HEK293 (cell line): ENCODE measurements at regions not wholly inside any gene's neighbourhood (a gene's known extent, or its start where the extent isn't known, plus 50 kb on each side); places are given as distances from the start of the nearest gene placed in this dataset.

ENCODE experiments used
- CTCF ChIA-PET: fragments of 350-600 bp; formaldehyde crosslinking; extraction: SDS; loops from one replicate; lab custom pipeline; 2021; ENCODE audit warnings: antibody characterized with exemption; lab: Yijun Ruan, JAX
- POLR2A ChIA-PET: fragments of 300-600 bp; formaldehyde crosslinking; extraction: SDS; loops from one replicate; lab custom pipeline; 2020; ENCODE audit warnings: antibody characterized with exemption, inconsistent platforms; lab: Yijun Ruan, JAX
- H3K27ac ChIP-seq: fragments of 200-500 bp; sonication (Bioruptor generic); 2 replicates; pipeline ENCODE4 v1.5.1; 2014; ENCODE audit warnings: low read depth, low read length, control low read depth, inconsistent platforms; ENCODE audit errors: extremely low read depth
- H3K36me3 ChIP-seq, 2 experiments: fragments of 200-500 bp in 1 of 2; sonication (Bioruptor generic) in 1 of 2; 1 replicate in 1 of 2; 2 replicates in 1 of 2; pipeline ENCODE4 v1.5.1; 2014 to 2017; ENCODE audit warnings: inconsistent platforms in 2 of 2, low read length in 2 of 2; ENCODE audit not compliant: control insufficient read depth in 2 of 2, insufficient read depth in 1 of 2
- H3K4me1 ChIP-seq: fragments of 200-500 bp; sonication (Bioruptor generic); 2 replicates; pipeline ENCODE4 v1.5.1; 2014; ENCODE audit warnings: mild to moderate bottlenecking, low read length, inconsistent platforms; ENCODE audit not compliant: control insufficient read depth, insufficient read depth
- H3K4me3 ChIP-seq: 2 replicates; pipeline ENCODE4 v1.5.1; 2011; ENCODE audit warnings: low read depth, mild to moderate bottlenecking, control low read depth, low read length, moderate library complexity
- H3K9me3 ChIP-seq: fragments of 200-500 bp; sonication (Bioruptor generic); 2 replicates; pipeline ENCODE4 v1.5.1; 2014; ENCODE audit warnings: low read depth, low read length, inconsistent platforms; ENCODE audit not compliant: control insufficient read depth, insufficient read depth
- GFI1B ChIP-seq: fragments of 450-650 bp; formaldehyde crosslinking; IDR thresholded peaks from 2 replicates; pipeline ENCODE4 v1.5.1; 2016; ENCODE audit warnings: missing biosample characterization, missing genetic modification characterization
- GLI2 ChIP-seq: fragments of 450-650 bp; formaldehyde crosslinking; IDR thresholded peaks from 2 replicates; pipeline ENCODE4; 2017; ENCODE audit warnings: missing biosample characterization, missing genetic modification characterization, low read depth, borderline replicate concordance
- GLIS1 ChIP-seq: fragments of 450-650 bp; formaldehyde crosslinking; IDR thresholded peaks from 2 replicates; pipeline ENCODE4 v1.5.1; 2016; ENCODE audit warnings: missing biosample characterization, missing genetic modification characterization
- MEIS1 ChIP-seq: sonication (generic); formaldehyde crosslinking; IDR thresholded peaks from 2 replicates; pipeline ENCODE4 v1.8.1; 2022; ENCODE audit warnings: missing genetic modification reagents, mild to moderate bottlenecking, borderline replicate concordance
- PBX3 ChIP-seq: sonication (generic); formaldehyde crosslinking; IDR thresholded peaks from 2 replicates; pipeline ENCODE4 v1.8.1; 2022; ENCODE audit warnings: mild to moderate bottlenecking, moderate library complexity, missing genetic modification reagents
- SCRT1 ChIP-seq: fragments of 450-650 bp; formaldehyde crosslinking; IDR thresholded peaks from 2 replicates; pipeline ENCODE4 v1.5.1; 2016; ENCODE audit warnings: missing biosample characterization, missing genetic modification characterization, borderline replicate concordance
- WT1 ChIP-seq: fragments of 450-650 bp; formaldehyde crosslinking; IDR thresholded peaks from 2 replicates; pipeline ENCODE4 v1.5.1; 2016; ENCODE audit warnings: missing biosample characterization, missing genetic modification characterization
- ZBTB10 ChIP-seq: fragments of 450-650 bp; formaldehyde crosslinking; IDR thresholded peaks from 2 replicates; pipeline ENCODE4 v1.5.1; 2016; ENCODE audit warnings: missing biosample characterization, missing genetic modification characterization
- ZBTB21 ChIP-seq: fragments of 450-650 bp; formaldehyde crosslinking; IDR thresholded peaks from 2 replicates; pipeline ENCODE4 v1.5.1; 2017; ENCODE audit warnings: missing biosample characterization, missing genetic modification characterization
- ZFP3 ChIP-seq: fragments of 450-650 bp; formaldehyde crosslinking; IDR thresholded peaks from 2 replicates; pipeline ENCODE4 v1.5.1; 2016; ENCODE audit warnings: low read depth, missing biosample characterization, missing genetic modification characterization
- ZIC2 ChIP-seq: fragments of 450-650 bp; formaldehyde crosslinking; IDR thresholded peaks from 2 replicates; pipeline ENCODE4 v1.5.1; 2016; ENCODE audit warnings: missing biosample characterization, missing genetic modification characterization
- ZNF133 ChIP-seq: fragments of 450-650 bp; formaldehyde crosslinking; IDR thresholded peaks from 2 replicates; pipeline ENCODE4 v1.5.1; 2016; ENCODE audit warnings: missing biosample characterization, missing genetic modification characterization
- ZNF174 ChIP-seq: fragments of 450-650 bp; formaldehyde crosslinking; IDR thresholded peaks from 2 replicates; pipeline ENCODE4 v1.5.0; 2017; ENCODE audit warnings: missing biosample characterization, mild to moderate bottlenecking, missing genetic modification characterization
- ZNF175 ChIP-seq: fragments of 450-650 bp; formaldehyde crosslinking; IDR thresholded peaks from 2 replicates; pipeline ENCODE4 v1.5.1; 2016; ENCODE audit warnings: missing biosample characterization, missing genetic modification characterization
- ZNF202 ChIP-seq: fragments of 450-650 bp; formaldehyde crosslinking; IDR thresholded peaks from 2 replicates; pipeline ENCODE4 v1.5.1; 2016; ENCODE audit warnings: missing biosample characterization, missing genetic modification characterization, borderline replicate concordance
- ZNF248 ChIP-seq: fragments of 450-650 bp; formaldehyde crosslinking; IDR thresholded peaks from 2 replicates; pipeline ENCODE4 v1.5.1; 2017; ENCODE audit warnings: missing biosample characterization, missing genetic modification characterization
- ZNF266 ChIP-seq: fragments of 450-650 bp; formaldehyde crosslinking; IDR thresholded peaks from 2 replicates; pipeline ENCODE4 v1.5.1; 2016; ENCODE audit warnings: missing biosample characterization, missing genetic modification characterization, low read depth
- ZNF280D ChIP-seq: fragments of 450-650 bp; formaldehyde crosslinking; IDR thresholded peaks from 2 replicates; pipeline ENCODE4 v1.5.1; 2016; ENCODE audit warnings: missing biosample characterization, missing genetic modification characterization
- ZNF549 ChIP-seq: fragments of 450-650 bp; IDR thresholded peaks from 2 replicates; pipeline ENCODE4 v1.5.1; 2018; ENCODE audit warnings: missing biosample characterization, missing genetic modification characterization, mild to moderate bottlenecking, inconsistent platforms, moderate library complexity
- ZNF777 ChIP-seq: fragments of 450-650 bp; formaldehyde crosslinking; IDR thresholded peaks from 2 replicates; pipeline ENCODE4 v1.5.1; 2017; ENCODE audit warnings: missing biosample characterization, missing genetic modification characterization, borderline replicate concordance
- ZNF830 ChIP-seq: fragments of 450-650 bp; IDR thresholded peaks from 2 replicates; pipeline ENCODE4 v1.5.0; 2018; ENCODE audit warnings: missing biosample characterization, missing genetic modification characterization, low read depth, mild to moderate bottlenecking, moderate library complexity
- ZSCAN23 ChIP-seq: fragments of 450-650 bp; formaldehyde crosslinking; IDR thresholded peaks from 2 replicates; pipeline ENCODE4 v1.5.1; 2016; ENCODE audit warnings: missing biosample characterization, missing genetic modification characterization
- TF ChIP-seq, protein P1 (sequence below): fragments of 450-650 bp; formaldehyde crosslinking; IDR thresholded peaks from 2 replicates; pipeline ENCODE4; 2016; ENCODE audit warnings: missing biosample characterization, missing genetic modification characterization
- TF ChIP-seq, protein P2 (sequence below): fragments of 450-650 bp; formaldehyde crosslinking; conservative IDR thresholded peaks from 2 replicates; pipeline ENCODE4 v1.5.1; 2016; ENCODE audit warnings: low read depth, missing biosample characterization, missing genetic modification characterization
- TF ChIP-seq, protein P3 (sequence below): fragments of 450-650 bp; formaldehyde crosslinking; IDR thresholded peaks from 2 replicates; pipeline ENCODE4 v1.5.1; 2016; ENCODE audit warnings: missing biosample characterization, missing genetic modification characterization, low read depth

GRCh38 chr1:4856396-4856795 lies 202.0 kb downstream of the AJAP1 start:
- no peaks in the 10 kb centered on the region for H3K4me1 ChIP-seq
- H3K4me3 ChIP-seq = no peak overlapping the region
- POLR2A ChIA-PET = no interaction called here
- H3K36me3 ChIP-seq = no peaks in the 10 kb centered on the region
- no peaks in the 10 kb centered on the region for H3K9me3 ChIP-seq
- TF ChIP-seq WT1 (no peak), SCRT1 (no peak), ZNF174 (no peak), GLI2 (tag by site-specific recombination) (no peak), ZBTB21 (tag by site-specific recombination) (no peak), ZNF830 (tag by site-specific recombination) (no peak), MEIS1 (no peak), GLIS1 (no peak), ZIC2 (tag by site-specific recombination) (no peak), ZSCAN23 (tag by site-specific recombination) (no peak), ZNF280D (tag by site-specific recombination) (no peak), ZNF248 (tag by site-specific recombination) (no peak), PBX3 (no peak), ZNF133 (tag by site-specific recombination) (no peak)
- TF ChIP-seq, protein P1, sequence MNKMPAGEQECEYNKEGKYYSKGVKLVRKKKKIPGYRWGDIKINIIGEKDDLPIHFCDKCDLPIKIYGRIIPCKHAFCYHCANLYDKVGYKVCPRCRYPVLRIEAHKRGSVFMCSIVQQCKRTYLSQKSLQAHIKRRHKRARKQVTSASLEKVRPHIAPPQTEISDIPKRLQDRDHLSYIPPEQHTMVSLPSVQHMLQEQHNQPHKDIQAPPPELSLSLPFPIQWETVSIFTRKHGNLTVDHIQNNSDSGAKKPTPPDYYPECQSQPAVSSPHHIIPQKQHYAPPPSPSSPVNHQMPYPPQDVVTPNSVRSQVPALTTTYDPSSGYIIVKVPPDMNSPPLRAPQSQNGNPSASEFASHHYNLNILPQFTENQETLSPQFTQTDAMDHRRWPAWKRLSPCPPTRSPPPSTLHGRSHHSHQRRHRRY (tag by site-specific recombination) = no peak
- TF ChIP-seq, protein P2, sequence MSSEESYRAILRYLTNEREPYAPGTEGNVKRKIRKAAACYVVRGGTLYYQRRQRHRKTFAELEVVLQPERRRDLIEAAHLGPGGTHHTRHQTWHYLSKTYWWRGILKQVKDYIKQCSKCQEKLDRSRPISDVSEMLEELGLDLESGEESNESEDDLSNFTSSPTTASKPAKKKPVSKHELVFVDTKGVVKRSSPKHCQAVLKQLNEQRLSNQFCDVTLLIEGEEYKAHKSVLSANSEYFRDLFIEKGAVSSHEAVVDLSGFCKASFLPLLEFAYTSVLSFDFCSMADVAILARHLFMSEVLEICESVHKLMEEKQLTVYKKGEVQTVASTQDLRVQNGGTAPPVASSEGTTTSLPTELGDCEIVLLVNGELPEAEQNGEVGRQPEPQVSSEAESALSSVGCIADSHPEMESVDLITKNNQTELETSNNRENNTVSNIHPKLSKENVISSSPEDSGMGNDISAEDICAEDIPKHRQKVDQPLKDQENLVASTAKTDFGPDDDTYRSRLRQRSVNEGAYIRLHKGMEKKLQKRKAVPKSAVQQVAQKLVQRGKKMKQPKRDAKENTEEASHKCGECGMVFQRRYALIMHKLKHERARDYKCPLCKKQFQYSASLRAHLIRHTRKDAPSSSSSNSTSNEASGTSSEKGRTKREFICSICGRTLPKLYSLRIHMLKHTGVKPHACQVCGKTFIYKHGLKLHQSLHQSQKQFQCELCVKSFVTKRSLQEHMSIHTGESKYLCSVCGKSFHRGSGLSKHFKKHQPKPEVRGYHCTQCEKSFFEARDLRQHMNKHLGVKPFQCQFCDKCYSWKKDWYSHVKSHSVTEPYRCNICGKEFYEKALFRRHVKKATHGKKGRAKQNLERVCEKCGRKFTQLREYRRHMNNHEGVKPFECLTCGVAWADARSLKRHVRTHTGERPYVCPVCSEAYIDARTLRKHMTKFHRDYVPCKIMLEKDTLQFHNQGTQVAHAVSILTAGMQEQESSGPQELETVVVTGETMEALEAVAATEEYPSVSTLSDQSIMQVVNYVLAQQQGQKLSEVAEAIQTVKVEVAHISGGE (tag by site-specific recombination) = no peak
- H3K27ac ChIP-seq = no peak overlapping the region
- CTCF ChIA-PET = no interaction called here

DNA sequence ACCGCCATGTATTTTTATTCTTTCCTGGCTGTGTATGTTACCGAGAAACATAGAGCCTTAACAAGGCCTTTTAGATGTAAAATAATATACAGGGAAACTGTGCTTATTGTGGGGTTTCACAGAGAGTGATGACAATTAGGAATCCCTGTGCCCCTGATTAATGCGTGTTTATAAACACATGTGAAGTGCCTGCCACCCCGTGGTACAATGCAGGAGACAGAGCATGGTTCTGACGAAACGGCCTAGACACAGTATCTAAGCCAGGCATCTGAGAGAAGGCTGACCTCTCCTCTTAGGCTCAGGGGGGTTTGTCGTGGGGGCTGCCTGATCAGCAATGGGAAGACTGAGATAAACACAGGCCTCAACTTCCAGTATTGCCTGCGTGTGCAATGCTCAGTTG lies 200.0 kb downstream of the AJAP1 start:
- Histone ChIP-seq H3K27ac (no peak overlapping the region), H3K4me1 (no peaks in the 10 kb centered on the region), H3K9me3 (no peaks in the 10 kb centered on the region), H3K36me3 (no peaks in the 10 kb centered on the region), H3K4me3 (no peak overlapping the region)
- POLR2A ChIA-PET = no interaction called here
- CTCF ChIA-PET = no interaction called here
- no peak for TF ChIP-seq ZFP3 (tag by site-specific recombination)
- no peak for TF ChIP-seq ZNF175 (tag by site-specific recombination)
- TF ChIP-seq, protein P3, sequence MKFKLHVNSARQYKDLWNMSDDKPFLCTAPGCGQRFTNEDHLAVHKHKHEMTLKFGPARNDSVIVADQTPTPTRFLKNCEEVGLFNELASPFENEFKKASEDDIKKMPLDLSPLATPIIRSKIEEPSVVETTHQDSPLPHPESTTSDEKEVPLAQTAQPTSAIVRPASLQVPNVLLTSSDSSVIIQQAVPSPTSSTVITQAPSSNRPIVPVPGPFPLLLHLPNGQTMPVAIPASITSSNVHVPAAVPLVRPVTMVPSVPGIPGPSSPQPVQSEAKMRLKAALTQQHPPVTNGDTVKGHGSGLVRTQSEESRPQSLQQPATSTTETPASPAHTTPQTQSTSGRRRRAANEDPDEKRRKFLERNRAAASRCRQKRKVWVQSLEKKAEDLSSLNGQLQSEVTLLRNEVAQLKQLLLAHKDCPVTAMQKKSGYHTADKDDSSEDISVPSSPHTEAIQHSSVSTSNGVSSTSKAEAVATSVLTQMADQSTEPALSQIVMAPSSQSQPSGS (tag by site-specific recombination) = no peak
- TF ChIP-seq ZNF777 (tag by site-specific recombination) = no peak
- TF ChIP-seq ZBTB10 (tag by site-specific recombination) = no peak
- TF ChIP-seq ZNF266 (tag by site-specific recombination) = no peak
- TF ChIP-seq GFI1B = no peak
- no peak for TF ChIP-seq ZNF202 (tag by site-specific recombination)
- no peak for TF ChIP-seq ZNF549 (tag by site-specific recombination)
